Testis (tissue), 2 donors: ENCODE measurements at regions not wholly inside any gene's neighbourhood (a gene's known extent, or its start where the extent isn't known, plus 50 kb on each side); places are given as distances from the start of the nearest gene placed in this dataset.

Source experiments
- POLR2A ChIP-seq: fragments of 450-650 bp; IDR thresholded peaks from one replicate; pipeline ENCODE4 v1.6.1; 2017; ENCODE audit warnings: antibody characterized with exemption, mild to moderate bottlenecking, moderate library complexity
- TF ChIP-seq, protein P1 (sequence below), 3 experiments: fragments of 450-650 bp in 2 of 3; fragments of 200-600 bp in 1 of 3; sonication (generic) in 1 of 3; IDR thresholded peaks; one replicate each; pipeline ENCODE4 v1.5.1; 2016 to 2019; ENCODE audit warnings: antibody characterized with exemption in 3 of 3, mild to moderate bottlenecking in 2 of 3, moderate library complexity in 1 of 3

DNA sequence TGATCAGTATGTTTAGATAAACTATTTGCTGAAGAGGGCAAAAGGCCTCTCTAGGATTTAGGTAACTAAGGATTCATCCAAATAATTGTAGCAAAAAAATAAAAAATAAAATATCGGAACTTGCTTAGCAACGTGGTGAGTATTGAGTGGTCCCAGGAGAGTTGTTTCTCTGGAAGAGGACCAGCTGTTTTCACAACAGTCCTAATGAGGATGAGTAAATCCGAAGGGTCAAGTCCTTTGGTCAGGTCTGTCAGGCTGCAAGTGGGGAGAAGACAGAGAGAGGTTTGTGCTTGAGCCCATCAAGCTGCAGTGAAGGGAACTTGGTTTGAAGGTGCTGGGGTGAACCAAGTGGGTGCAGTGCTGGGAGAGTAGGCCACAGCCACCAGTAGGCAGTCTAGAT lies 539.2 kb downstream of the SLC4A3 start:
- no peak for TF ChIP-seq POLR2A
- TF ChIP-seq, protein P1, sequence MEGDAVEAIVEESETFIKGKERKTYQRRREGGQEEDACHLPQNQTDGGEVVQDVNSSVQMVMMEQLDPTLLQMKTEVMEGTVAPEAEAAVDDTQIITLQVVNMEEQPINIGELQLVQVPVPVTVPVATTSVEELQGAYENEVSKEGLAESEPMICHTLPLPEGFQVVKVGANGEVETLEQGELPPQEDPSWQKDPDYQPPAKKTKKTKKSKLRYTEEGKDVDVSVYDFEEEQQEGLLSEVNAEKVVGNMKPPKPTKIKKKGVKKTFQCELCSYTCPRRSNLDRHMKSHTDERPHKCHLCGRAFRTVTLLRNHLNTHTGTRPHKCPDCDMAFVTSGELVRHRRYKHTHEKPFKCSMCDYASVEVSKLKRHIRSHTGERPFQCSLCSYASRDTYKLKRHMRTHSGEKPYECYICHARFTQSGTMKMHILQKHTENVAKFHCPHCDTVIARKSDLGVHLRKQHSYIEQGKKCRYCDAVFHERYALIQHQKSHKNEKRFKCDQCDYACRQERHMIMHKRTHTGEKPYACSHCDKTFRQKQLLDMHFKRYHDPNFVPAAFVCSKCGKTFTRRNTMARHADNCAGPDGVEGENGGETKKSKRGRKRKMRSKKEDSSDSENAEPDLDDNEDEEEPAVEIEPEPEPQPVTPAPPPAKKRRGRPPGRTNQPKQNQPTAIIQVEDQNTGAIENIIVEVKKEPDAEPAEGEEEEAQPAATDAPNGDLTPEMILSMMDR (IDR thresholded peaks at IDR 0.05) = no peak
